BLaER1 (cell line): ENCODE measurements at regions not wholly inside any gene's neighbourhood (a gene's known extent, or its start where the extent isn't known, plus 50 kb on each side); places are given as distances from the start of the nearest gene placed in this dataset.

Experiments used
- H3K27ac ChIP-seq: shearing (Covaris generic); formaldehyde crosslinking; 2 replicates; pipeline ENCODE4 v1.8.1; 2022
- H3K27me3 ChIP-seq: shearing (Covaris generic); formaldehyde crosslinking; 2 replicates; pipeline ENCODE4 v1.8.1; 2022
- H3K36me3 ChIP-seq: shearing (Covaris generic); formaldehyde crosslinking; 2 replicates; pipeline ENCODE4 v1.8.1; 2022
- H3K4me1 ChIP-seq: shearing (Covaris generic); formaldehyde crosslinking; 2 replicates; pipeline ENCODE4 v1.8.1; 2022
- H3K4me2 ChIP-seq: shearing (Covaris generic); formaldehyde crosslinking; 2 replicates; pipeline ENCODE4 v1.8.1; 2022
- H3K4me3 ChIP-seq: shearing (Covaris generic); formaldehyde crosslinking; 2 replicates; pipeline ENCODE4 v1.8.1; 2022
- H3K9ac ChIP-seq: shearing (Covaris generic); formaldehyde crosslinking; 2 replicates; pipeline ENCODE4 v1.8.1; 2022
- H3K9me3 ChIP-seq: shearing (Covaris generic); formaldehyde crosslinking; 2 replicates; pipeline ENCODE4 v1.8.1; 2022
- H4K20me1 ChIP-seq: shearing (Covaris generic); formaldehyde crosslinking; 2 replicates; pipeline ENCODE4 v1.8.1; 2022
- Cebpa-rat ChIP-seq: shearing (Covaris generic); IDR thresholded peaks from 2 replicates; pipeline ENCODE4 v1.8.1; 2022

DNA sequence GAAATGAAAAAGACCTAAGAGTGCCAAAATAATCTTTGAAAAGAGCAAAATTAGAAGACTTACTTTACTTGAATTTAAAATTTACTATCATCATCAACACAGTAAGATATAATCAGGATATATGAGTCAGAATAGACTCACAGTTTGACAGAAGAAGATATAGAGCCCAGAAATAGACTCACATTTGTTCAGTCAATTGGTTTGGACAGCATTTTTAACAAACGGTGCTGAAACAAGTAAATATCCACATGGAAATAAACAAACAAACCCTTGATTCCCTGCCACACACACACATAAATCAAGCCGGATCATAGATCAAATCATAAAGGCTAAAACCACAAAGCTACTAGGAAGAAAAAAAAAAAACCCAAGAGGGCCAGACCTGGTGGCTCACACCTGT lies 291.1 kb downstream of the ADGRG6 start:
- no peak overlapping the region for H3K4me3 ChIP-seq
- no peak overlapping the region for H3K4me2 ChIP-seq
- no peak overlapping the region for H3K9ac ChIP-seq
- H3K27me3 ChIP-seq, result no peaks in the 10 kb centered on the region
- H3K4me1 ChIP-seq, result no peaks in the 10 kb centered on the region
- no peaks in the 10 kb centered on the region for H4K20me1 ChIP-seq
- H3K27ac ChIP-seq, result no peak overlapping the region
- H3K9me3 ChIP-seq, result no peaks in the 10 kb centered on the region
- no peaks in the 10 kb centered on the region for H3K36me3 ChIP-seq
- no peak for TF ChIP-seq Cebpa-rat

DNA sequence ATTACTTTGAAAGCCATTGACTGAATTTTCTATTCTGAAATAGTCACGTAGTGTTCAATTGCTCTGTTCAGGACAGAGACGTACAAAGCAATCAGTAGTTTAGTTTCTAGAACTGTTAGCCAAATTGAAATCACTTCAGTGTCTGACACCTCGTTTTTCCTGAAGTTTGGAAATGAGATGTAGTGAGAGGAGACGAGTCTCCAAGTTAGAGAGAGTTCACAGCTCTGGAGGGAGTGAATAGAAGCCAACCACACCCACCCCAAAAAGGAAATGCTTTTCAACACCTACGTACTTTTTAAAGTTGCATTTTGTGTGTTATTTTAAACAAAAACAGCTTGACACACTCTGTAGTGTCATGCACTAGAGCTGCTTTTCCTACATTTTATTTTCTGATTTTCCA lies 296.0 kb downstream of the ADGRG6 start:
- no peak overlapping the region for H3K9ac ChIP-seq
- no peaks in the 10 kb centered on the region for H3K9me3 ChIP-seq
- no peaks in the 10 kb centered on the region for H3K27me3 ChIP-seq
- H3K4me3 ChIP-seq, result no peak overlapping the region
- TF ChIP-seq Cebpa-rat, result no peak
- no peaks in the 10 kb centered on the region for H4K20me1 ChIP-seq
- H3K27ac ChIP-seq, result no peak overlapping the region
- H3K4me2 ChIP-seq, result no peak overlapping the region
- H3K36me3 ChIP-seq, result no peaks in the 10 kb centered on the region
- H3K4me1 ChIP-seq, result no peaks in the 10 kb centered on the region

DNA sequence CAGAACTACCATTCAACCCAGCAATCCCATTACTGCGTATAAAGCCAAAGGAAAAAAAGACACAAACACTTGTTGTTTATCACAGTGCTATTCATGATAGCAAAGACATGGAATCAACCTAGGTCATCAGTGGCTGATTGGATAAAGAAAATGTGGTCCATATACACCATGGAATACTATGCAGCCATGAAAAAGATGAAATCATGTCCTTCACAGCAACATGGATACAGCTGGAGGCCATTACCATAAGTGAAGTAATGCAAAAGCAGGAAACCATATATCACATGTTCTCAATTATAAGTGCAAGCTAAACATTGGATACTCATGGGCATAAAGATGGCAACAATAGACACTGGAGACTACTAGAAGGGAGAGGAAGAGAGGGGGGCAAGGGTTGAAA lies 299.6 kb downstream of the ADGRG6 start:
- Histone ChIP-seq H3K4me1 (no peaks in the 10 kb centered on the region), H3K27ac (no peak overlapping the region), H3K36me3 (no peaks in the 10 kb centered on the region), H3K9ac (no peak overlapping the region), H3K4me2 (no peak overlapping the region), H3K4me3 (no peak overlapping the region), H3K27me3 (no peaks in the 10 kb centered on the region), H4K20me1 (no peaks in the 10 kb centered on the region), H3K9me3 (no peaks in the 10 kb centered on the region)
- no peak for TF ChIP-seq Cebpa-rat

DNA sequence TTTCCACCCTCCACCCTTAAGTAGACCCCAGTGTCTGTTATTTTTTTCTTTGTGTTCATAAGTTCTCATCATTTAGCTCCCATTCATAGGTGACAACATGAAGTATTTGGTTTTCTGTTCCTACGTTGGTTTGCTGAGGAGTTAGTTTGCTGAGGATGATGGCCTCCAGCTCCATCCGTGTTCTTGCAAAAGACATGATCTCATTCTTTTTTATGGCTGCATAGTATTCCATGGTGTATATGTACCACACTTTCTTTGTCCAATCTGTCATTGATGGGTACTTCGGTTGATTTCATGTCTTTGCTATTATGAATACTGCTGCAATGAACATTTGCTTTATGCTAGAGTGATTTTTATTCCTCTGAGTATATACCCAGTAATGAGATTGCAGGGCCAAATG lies 301.2 kb downstream of the ADGRG6 start:
- no peaks in the 10 kb centered on the region for H4K20me1 ChIP-seq

DNA sequence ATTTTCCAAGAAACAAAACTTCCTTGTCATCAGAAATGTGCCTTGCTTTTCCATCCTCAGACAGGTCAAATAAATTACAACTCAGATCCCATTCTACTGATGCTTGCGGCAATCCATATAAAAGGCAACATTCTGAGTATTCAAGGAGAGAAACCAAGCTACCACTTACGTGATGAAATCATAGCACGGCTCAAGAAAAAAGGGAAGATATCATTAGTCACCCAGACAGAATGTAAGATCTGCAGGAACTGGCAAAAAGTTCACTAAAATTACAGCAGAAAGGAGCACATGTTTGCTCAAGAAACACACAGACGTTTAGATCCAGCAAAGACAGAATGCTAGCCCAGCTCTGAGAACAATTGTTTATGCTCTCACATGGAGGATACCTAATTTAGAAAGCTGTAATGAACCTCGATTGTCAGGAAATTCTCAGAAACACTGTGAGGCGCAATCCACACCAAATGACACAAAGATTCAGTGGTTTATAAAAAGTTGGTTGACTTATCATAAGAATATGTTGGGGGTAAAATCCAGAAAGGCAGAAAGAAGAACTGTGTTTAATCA lies 304.2 kb downstream of the ADGRG6 start:
- no peaks in the 10 kb centered on the region for H3K27me3 ChIP-seq
- H3K4me2 ChIP-seq, result no peak overlapping the region
- no peak overlapping the region for H3K9ac ChIP-seq
- TF ChIP-seq Cebpa-rat, result no peak
- H3K36me3 ChIP-seq, result no peaks in the 10 kb centered on the region
- no peaks in the 10 kb centered on the region for H3K4me1 ChIP-seq
- H3K27ac ChIP-seq, result no peak overlapping the region
- no peak overlapping the region for H3K4me3 ChIP-seq
- H4K20me1 ChIP-seq, result no peaks in the 10 kb centered on the region
- no peaks in the 10 kb centered on the region for H3K9me3 ChIP-seq

More for the DNA sequence above, 301.2 kb downstream of the ADGRG6 start:
- H3K9me3 ChIP-seq, result no peaks in the 10 kb centered on the region
- no peaks in the 10 kb centered on the region for H3K4me1 ChIP-seq
- no peak for TF ChIP-seq Cebpa-rat
- H3K9ac ChIP-seq, result no peak overlapping the region
- no peak overlapping the region for H3K27ac ChIP-seq
- H3K36me3 ChIP-seq, result no peaks in the 10 kb centered on the region
- no peak overlapping the region for H3K4me2 ChIP-seq
- no peaks in the 10 kb centered on the region for H3K27me3 ChIP-seq
- no peak overlapping the region for H3K4me3 ChIP-seq

DNA sequence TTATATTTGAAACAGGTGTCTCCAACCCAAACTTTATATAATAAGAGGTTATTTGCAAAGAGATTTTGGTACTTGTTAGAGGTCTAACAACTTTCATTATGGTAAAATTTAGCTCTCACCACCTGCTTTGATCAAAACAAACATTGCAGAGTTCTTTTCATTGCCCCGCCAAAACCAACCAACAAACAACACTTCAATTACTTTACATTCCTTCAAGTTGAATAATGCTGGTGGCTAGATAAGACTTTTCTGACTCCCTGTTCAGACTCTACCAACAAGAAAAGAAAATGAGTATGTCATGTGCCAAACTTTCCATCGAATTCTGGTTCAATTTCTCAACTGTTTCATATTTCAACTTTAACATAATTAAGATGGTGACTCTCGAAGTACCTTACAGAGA lies 311.1 kb downstream of the ADGRG6 start:
- no peak overlapping the region for H3K4me2 ChIP-seq
- no peak overlapping the region for H3K27ac ChIP-seq
- H3K9ac ChIP-seq, result no peak overlapping the region
- no peaks in the 10 kb centered on the region for H3K4me1 ChIP-seq
- no peaks in the 10 kb centered on the region for H3K27me3 ChIP-seq
- TF ChIP-seq Cebpa-rat, result no peak
- no peaks in the 10 kb centered on the region for H4K20me1 ChIP-seq
- H3K9me3 ChIP-seq, result no peaks in the 10 kb centered on the region
- H3K36me3 ChIP-seq, result no peaks in the 10 kb centered on the region
- no peak overlapping the region for H3K4me3 ChIP-seq

DNA sequence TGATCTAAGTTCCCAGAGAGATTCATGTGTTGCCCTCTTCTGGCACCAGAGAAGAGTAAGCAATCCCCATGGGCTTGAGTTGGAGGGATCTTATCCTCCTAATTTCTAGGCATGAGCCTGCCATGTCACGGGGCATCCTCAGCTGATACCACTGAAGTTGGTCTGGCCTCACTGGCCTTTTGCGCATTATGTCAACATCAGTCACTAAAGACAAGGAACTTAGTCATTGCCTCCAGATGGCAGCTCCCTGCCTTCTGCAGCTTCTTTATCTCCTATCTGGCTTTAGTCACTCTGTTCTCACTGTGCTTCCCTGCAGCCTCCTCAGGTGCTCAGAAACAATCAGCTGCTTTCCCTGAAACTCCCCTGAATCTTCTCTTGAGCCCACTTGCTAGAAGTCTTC lies 312.2 kb downstream of the ADGRG6 start:
- Histone ChIP-seq H3K9me3 (no peaks in the 10 kb centered on the region), H3K9ac (no peak overlapping the region), H3K27ac (no peak overlapping the region), H3K4me3 (no peak overlapping the region), H4K20me1 (no peaks in the 10 kb centered on the region), H3K4me1 (no peaks in the 10 kb centered on the region), H3K36me3 (no peaks in the 10 kb centered on the region), H3K4me2 (no peak overlapping the region), H3K27me3 (no peaks in the 10 kb centered on the region)
- no peak for TF ChIP-seq Cebpa-rat

DNA sequence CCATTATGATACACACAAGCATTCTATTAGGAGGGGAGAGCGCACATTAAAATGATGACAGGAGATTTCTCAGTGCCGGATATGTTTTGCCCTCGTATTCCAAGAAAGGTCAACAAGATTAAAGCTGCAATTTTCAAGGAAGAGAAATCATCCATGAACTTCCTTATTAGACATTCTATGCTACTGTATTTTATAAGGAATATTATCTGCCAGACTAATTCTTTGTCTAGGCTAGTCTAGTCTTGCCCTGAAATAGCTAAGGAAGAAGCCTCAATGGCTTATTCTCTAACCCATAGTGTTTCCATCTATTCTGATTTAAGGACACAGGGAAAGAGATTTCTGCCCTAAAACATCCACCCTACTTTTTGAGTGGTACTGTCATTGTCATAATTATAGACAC lies 315.4 kb downstream of the ADGRG6 start:
- no peak for TF ChIP-seq Cebpa-rat
- Histone ChIP-seq H3K27ac (no peak overlapping the region), H3K9me3 (no peaks in the 10 kb centered on the region), H3K9ac (no peak overlapping the region), H4K20me1 (no peaks in the 10 kb centered on the region), H3K36me3 (no peaks in the 10 kb centered on the region), H3K4me2 (no peak overlapping the region), H3K4me1 (no peaks in the 10 kb centered on the region), H3K4me3 (no peak overlapping the region), H3K27me3 (no peaks in the 10 kb centered on the region)

DNA sequence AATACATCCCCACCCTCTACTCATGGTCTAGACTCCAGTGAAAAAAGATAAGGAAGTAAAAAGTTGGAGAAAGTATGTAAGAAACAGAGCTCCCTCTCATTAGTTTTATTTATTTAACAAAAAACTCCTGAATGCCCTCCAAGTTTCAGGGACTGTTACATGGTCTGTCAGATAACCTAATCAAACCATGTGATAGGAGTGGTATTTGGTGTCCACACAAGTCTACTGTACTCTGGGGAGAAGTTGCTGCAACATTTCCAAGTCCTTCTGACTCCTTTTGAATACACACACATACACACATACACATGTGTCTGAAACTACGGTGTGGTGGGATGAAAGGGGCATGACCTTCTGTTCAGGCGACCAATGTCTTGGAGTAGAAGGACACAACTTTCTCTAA lies 320.0 kb downstream of the ADGRG6 start:
- H4K20me1 ChIP-seq, result no peaks in the 10 kb centered on the region
- H3K36me3 ChIP-seq, result no peaks in the 10 kb centered on the region
- H3K27ac ChIP-seq, result no peak overlapping the region
- no peak for TF ChIP-seq Cebpa-rat
- H3K9ac ChIP-seq, result no peak overlapping the region
- H3K27me3 ChIP-seq, result no peaks in the 10 kb centered on the region
- no peak overlapping the region for H3K4me3 ChIP-seq
- no peak overlapping the region for H3K4me2 ChIP-seq
- no peaks in the 10 kb centered on the region for H3K9me3 ChIP-seq
- no peaks in the 10 kb centered on the region for H3K4me1 ChIP-seq

DNA sequence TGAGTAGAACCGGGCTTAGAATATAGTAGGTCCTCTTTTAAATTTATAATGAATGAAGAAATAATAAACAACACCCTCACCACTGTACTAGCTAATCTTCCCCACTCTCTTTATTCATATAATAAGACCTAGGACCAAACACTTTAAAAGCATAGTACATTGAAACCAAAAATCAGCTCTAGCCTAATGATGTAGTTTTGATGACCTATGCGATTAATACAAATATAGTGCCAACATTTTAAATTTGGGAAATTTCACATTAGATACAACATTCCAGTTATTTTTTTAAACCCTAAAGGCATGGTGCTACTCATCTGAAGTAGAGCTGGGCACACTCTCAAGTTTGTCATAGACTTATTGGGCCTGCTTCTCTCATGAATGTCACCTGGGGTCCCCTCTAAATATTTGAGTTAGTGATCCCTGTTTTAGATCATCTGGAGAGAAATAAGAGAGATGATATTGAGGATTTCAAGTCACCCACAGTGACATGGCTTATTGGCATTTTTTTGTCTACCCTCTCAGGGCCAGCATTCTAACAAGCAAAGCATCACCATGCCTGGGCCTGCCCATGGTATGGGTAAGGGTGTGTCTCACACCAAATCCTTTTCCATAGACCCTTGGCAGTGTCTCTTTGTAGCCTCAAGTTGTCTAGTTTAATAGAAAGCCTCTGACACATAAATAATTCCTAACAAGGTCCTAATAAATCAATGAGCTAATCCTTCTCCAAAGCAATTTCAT lies 319.8 kb downstream of the HIVEP2 start:
- no peak for TF ChIP-seq Cebpa-rat

More for the DNA sequence above, 319.8 kb downstream of the HIVEP2 start:
- no peak overlapping the region for H3K9ac ChIP-seq
- H4K20me1 ChIP-seq, result no peaks in the 10 kb centered on the region
- no peak overlapping the region for H3K4me2 ChIP-seq
- H3K4me1 ChIP-seq, result no peaks in the 10 kb centered on the region
- H3K27ac ChIP-seq, result no peak overlapping the region
- no peak overlapping the region for H3K4me3 ChIP-seq
- no peaks in the 10 kb centered on the region for H3K36me3 ChIP-seq
- H3K9me3 ChIP-seq, result no peaks in the 10 kb centered on the region
- no peaks in the 10 kb centered on the region for H3K27me3 ChIP-seq
